ENCODE measurements at regions not wholly inside any gene's neighbourhood (a gene's known extent, or its start where the extent isn't known, plus 50 kb on each side); places are given as distances from the start of the nearest gene placed in this dataset.

DNA sequence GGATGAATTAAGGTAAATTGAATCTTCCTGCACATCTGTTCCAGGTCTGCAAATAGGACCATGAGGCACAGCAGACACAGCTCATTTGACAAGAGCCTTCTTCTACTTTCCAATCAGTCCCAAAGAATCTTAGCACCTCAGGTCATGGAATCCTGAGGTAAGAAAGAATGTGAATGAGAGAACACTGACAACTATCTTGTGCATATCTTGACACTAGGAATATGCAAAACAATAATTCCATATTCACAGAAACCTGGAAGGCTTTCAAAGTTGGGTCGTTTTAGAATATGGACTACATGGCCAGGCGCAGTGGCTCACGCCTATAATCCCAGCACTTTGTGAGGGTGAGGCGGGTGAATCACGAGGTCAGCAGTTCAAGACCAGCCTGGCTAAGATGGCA is 1009.4 kb upstream of the GOT2 start:
- TF ChIP-seq, protein P1, sequence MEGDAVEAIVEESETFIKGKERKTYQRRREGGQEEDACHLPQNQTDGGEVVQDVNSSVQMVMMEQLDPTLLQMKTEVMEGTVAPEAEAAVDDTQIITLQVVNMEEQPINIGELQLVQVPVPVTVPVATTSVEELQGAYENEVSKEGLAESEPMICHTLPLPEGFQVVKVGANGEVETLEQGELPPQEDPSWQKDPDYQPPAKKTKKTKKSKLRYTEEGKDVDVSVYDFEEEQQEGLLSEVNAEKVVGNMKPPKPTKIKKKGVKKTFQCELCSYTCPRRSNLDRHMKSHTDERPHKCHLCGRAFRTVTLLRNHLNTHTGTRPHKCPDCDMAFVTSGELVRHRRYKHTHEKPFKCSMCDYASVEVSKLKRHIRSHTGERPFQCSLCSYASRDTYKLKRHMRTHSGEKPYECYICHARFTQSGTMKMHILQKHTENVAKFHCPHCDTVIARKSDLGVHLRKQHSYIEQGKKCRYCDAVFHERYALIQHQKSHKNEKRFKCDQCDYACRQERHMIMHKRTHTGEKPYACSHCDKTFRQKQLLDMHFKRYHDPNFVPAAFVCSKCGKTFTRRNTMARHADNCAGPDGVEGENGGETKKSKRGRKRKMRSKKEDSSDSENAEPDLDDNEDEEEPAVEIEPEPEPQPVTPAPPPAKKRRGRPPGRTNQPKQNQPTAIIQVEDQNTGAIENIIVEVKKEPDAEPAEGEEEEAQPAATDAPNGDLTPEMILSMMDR (IDR thresholded peaks at IDR 0.05) = no peak
- TF ChIP-seq POLR2A (IDR thresholded peaks at IDR 0.05) = no peak

Data from stomach (tissue), 4 donors.